Caco-2 (cell line): ENCODE measurements at regions not wholly inside any gene's neighbourhood (a gene's known extent, or its start where the extent isn't known, plus 50 kb on each side); places are given as distances from the start of the nearest gene placed in this dataset.

Source experiments
- BruUV-seq: library from RNA; stranded (reverse); fragments of 400-500 nt; replicated peaks from 2 replicates; lab custom pipeline; 2021; lab: Mats Ljungman, UMichigan
- CTCF ChIA-PET: fragments of 300-600 bp; sonication (Branson Sonifier 250); formaldehyde crosslinking; loops from one replicate; lab custom pipeline; 2022; ENCODE audit warnings: antibody characterized with exemption; lab: Charles Lee
- POLR2A ChIA-PET: fragments of 300-600 bp; sonication (Branson Sonifier 250); formaldehyde crosslinking; loops from one replicate; lab custom pipeline; 2022; ENCODE audit warnings: antibody characterized with exemption; lab: Charles Lee
- DNase-seq, 2 experiments: peaks; one replicate each; pipeline versions ENCODE4 v3.0.0 to v3.0.0-alpha.2; 2020 to 2022
- H3K27me3 ChIP-seq: replicated peaks from 2 replicates; pipeline ENCODE4 v1.6.0; 2011; ENCODE audit warnings: low read length; ENCODE audit not compliant: control insufficient read depth, insufficient read depth
- H3K36me3 ChIP-seq: 2 replicates; pipeline ENCODE4 v1.5.1; 2011; ENCODE audit warnings: low read length; ENCODE audit not compliant: control insufficient read depth, insufficient read depth
- H3K4me1 ChIP-seq: fragments of 250-450 bp; sonication (Bioruptor Pico); 2 replicates; pipeline ENCODE4 v1.5.1; 2020; ENCODE audit warnings: mild to moderate bottlenecking
- H3K4me3 ChIP-seq: 2 replicates; pipeline ENCODE4 v1.5.1; 2011; ENCODE audit warnings: low read depth, mild to moderate bottlenecking, control low read depth, low read length
- H3K9me3 ChIP-seq: fragments of 250-450 bp; sonication (Bioruptor Pico); 2 replicates; pipeline ENCODE4 v1.5.1; 2020; ENCODE audit warnings: mild to moderate bottlenecking, moderate library complexity
- H3K27ac Mint-ChIP-seq: one replicate; pipeline ENCODE4 v1.8.0; 2022; ENCODE audit warnings: mixed read lengths; ENCODE audit not compliant: unreplicated experiment
- H3K27me3 Mint-ChIP-seq: one replicate; pipeline ENCODE4 v1.8.0; 2022; ENCODE audit warnings: mixed read lengths; ENCODE audit not compliant: insufficient read depth, unreplicated experiment
- H3K36me3 Mint-ChIP-seq: one replicate; pipeline ENCODE4 v1.8.0; 2022; ENCODE audit warnings: mild to moderate bottlenecking, mixed read lengths; ENCODE audit not compliant: insufficient read depth, unreplicated experiment
- H3K4me1 Mint-ChIP-seq: one replicate; pipeline ENCODE4 v1.8.0; 2022; ENCODE audit warnings: low read depth, mixed read lengths; ENCODE audit not compliant: unreplicated experiment
- H3K4me3 Mint-ChIP-seq: one replicate; pipeline ENCODE4 v1.8.0; 2022; ENCODE audit warnings: mild to moderate bottlenecking, moderate library complexity, mixed read lengths; ENCODE audit not compliant: unreplicated experiment
- H3K9me3 Mint-ChIP-seq: one replicate; pipeline ENCODE4 v1.8.0; 2022; ENCODE audit warnings: mixed read lengths; ENCODE audit not compliant: unreplicated experiment
- CTCF ChIP-seq, 2 experiments: fragments of 200-600 bp in 1 of 2; IDR thresholded peaks; 1 replicate in 1 of 2; 2 replicates in 1 of 2; pipeline versions ENCODE4 v1.5.1 to v1.8.0; 2011 to 2022; ENCODE audit warnings: antibody characterized with exemption in 1 of 2, control low read depth in 1 of 2, inconsistent platforms in 1 of 2, low read depth in 1 of 2, low read length in 1 of 2, mild to moderate bottlenecking in 1 of 2, moderate library complexity in 1 of 2; ENCODE audit not compliant: insufficient read depth in 1 of 2, severe bottlenecking in 1 of 2, unreplicated experiment in 1 of 2
- intact Hi-C: fragments of 100-400 bp; cut with micrococcal nuclease; formaldehyde crosslinking; loops from one replicate; pipeline ENCODE4 v1.10.0; 2022; ENCODE audit not compliant: unreplicated experiment

- no peaks in the 10 kb centered on the region for H3K9me3 Mint-ChIP-seq
- Histone ChIP-seq H3K4me3 (no peak overlapping the region), H3K9me3 (no peaks in the 10 kb centered on the region), H3K36me3 (no peaks in the 10 kb centered on the region), H3K4me1 (no peaks in the 10 kb centered on the region), H3K27me3 (no peaks in the 10 kb centered on the region)
- ChIA-PET CTCF (no interaction called here), POLR2A (no interaction called here)
- H3K36me3 Mint-ChIP-seq = no peaks in the 10 kb centered on the region
- no TSS peak for BruUV-seq
- H3K27ac Mint-ChIP-seq = no peak overlapping the region
- H3K4me3 Mint-ChIP-seq = no peak overlapping the region
- intact Hi-C loops = no loop called here
- no peak for TF ChIP-seq CTCF (IDR thresholded peaks at IDR 0.05; ENCODE audit: insufficient read depth in 1 of 2, low read depth in 1 of 2, low read length in 1 of 2, severe bottlenecking in 1 of 2, unreplicated experiment in 1 of 2)
- H3K27me3 Mint-ChIP-seq = no peaks in the 10 kb centered on the region
- H3K4me1 Mint-ChIP-seq = peaks cover 14% of the 10 kb centered on the region
- DNase-seq = no peak
Measured at GRCh38 chr1:216914974-216915373, 191.7 kb upstream of the ESRRG start.

- no peak overlapping the region for H3K4me3 Mint-ChIP-seq
- ChIA-PET CTCF (no interaction called here), POLR2A (no interaction called here)
- no peak for TF ChIP-seq CTCF (IDR thresholded peaks at IDR 0.05; ENCODE audit: insufficient read depth in 1 of 2, low read depth in 1 of 2, low read length in 1 of 2, severe bottlenecking in 1 of 2, unreplicated experiment in 1 of 2)
- no peaks in the 10 kb centered on the region for H3K4me1 ChIP-seq
- no TSS peak for BruUV-seq
- DNase-seq = no peak
- no peaks in the 10 kb centered on the region for H3K9me3 Mint-ChIP-seq
- H3K27me3 Mint-ChIP-seq = no peaks in the 10 kb centered on the region
- no peak overlapping the region for H3K4me3 ChIP-seq
- no peaks in the 10 kb centered on the region for H3K9me3 ChIP-seq
- H3K27ac Mint-ChIP-seq = no peak overlapping the region
- no peaks in the 10 kb centered on the region for H3K27me3 ChIP-seq
- no peaks in the 10 kb centered on the region for H3K36me3 ChIP-seq
- no peaks in the 10 kb centered on the region for H3K36me3 Mint-ChIP-seq
- peaks cover 14% of the 10 kb centered on the region for H3K4me1 Mint-ChIP-seq
- intact Hi-C loops = no loop called here
Measured at GRCh38 chr1:216913976-216914375, 190.7 kb upstream of the ESRRG start.

- CTCF ChIA-PET = no interaction called here
Measured at GRCh38 chr1:216910081-216910840, 187.0 kb upstream of the ESRRG start.

More at GRCh38 chr1:216910081-216910840, 187.0 kb upstream of the ESRRG start:
- Histone ChIP-seq H3K9me3 (no peaks in the 10 kb centered on the region), H3K36me3 (no peaks in the 10 kb centered on the region), H3K27me3 (no peaks in the 10 kb centered on the region), H3K4me3 (no peak overlapping the region), H3K4me1 (peaks cover 11% of the 10 kb centered on the region)
- intact Hi-C loops = no loop called here
- POLR2A ChIA-PET = no interaction called here
- Mint-ChIP-seq H3K4me3 (no peak overlapping the region), H3K4me1 (peaks cover 27% of the 10 kb centered on the region), H3K27me3 (no peaks in the 10 kb centered on the region), H3K36me3 (no peaks in the 10 kb centered on the region), H3K27ac (no peak overlapping the region), H3K9me3 (no peaks in the 10 kb centered on the region)
- no peak for TF ChIP-seq CTCF (IDR thresholded peaks at IDR 0.05; ENCODE audit: insufficient read depth in 1 of 2, low read depth in 1 of 2, low read length in 1 of 2, severe bottlenecking in 1 of 2, unreplicated experiment in 1 of 2)
- BruUV-seq = no TSS peak
- no peak for DNase-seq
